Keratinocyte (primary cell): ENCODE measurements at regions not wholly inside any gene's neighbourhood (a gene's known extent, or its start where the extent isn't known, plus 50 kb on each side); places are given as distances from the start of the nearest gene placed in this dataset.

Experiments
- EZH2 ChIP-seq: IDR thresholded peaks from one replicate; pipeline ENCODE4 v1.6.1; 2012; ENCODE audit warnings: inconsistent platforms, mild to moderate bottlenecking, low read length, moderate library complexity
- TF ChIP-seq, protein P1 (sequence below), 3 experiments: IDR thresholded peaks in 1 of 3; conservative IDR thresholded peaks in 1 of 3; optimal IDR thresholded peaks in 1 of 3; 2 replicates in 2 of 3; 3 replicates in 1 of 3; pipeline versions ENCODE3 to v1.5.1; 2011; ENCODE audit warnings: low read length in 3 of 3, mild to moderate bottlenecking in 3 of 3, moderate library complexity in 2 of 3, control low read depth in 1 of 3, inconsistent platforms in 1 of 3; ENCODE audit not compliant: insufficient read depth in 2 of 3; ENCODE audit errors: extremely low read depth in 1 of 3

DNA sequence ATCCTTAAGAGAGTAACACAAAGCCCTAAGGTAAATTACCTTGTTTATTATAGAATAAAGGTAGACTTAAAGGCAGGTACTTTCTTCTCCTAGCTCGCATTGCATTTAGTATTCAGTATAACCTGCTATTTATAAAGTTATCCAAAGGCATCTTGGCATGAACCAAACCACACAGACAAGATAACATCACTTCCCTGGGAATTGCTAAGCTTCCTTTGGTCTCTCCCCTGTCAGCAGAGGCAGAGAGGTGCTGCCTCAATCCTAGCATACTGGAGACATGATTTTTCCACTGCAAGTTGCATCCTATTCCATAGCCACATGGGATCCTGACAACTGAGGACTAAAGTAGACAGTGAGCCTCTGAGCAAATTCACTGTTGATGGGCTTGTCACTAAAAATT is 101.7 kb upstream of the IL6 start:
- TF ChIP-seq, protein P1, sequence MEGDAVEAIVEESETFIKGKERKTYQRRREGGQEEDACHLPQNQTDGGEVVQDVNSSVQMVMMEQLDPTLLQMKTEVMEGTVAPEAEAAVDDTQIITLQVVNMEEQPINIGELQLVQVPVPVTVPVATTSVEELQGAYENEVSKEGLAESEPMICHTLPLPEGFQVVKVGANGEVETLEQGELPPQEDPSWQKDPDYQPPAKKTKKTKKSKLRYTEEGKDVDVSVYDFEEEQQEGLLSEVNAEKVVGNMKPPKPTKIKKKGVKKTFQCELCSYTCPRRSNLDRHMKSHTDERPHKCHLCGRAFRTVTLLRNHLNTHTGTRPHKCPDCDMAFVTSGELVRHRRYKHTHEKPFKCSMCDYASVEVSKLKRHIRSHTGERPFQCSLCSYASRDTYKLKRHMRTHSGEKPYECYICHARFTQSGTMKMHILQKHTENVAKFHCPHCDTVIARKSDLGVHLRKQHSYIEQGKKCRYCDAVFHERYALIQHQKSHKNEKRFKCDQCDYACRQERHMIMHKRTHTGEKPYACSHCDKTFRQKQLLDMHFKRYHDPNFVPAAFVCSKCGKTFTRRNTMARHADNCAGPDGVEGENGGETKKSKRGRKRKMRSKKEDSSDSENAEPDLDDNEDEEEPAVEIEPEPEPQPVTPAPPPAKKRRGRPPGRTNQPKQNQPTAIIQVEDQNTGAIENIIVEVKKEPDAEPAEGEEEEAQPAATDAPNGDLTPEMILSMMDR (optimal IDR thresholded peaks at IDR 0.05 in 1 of 3, IDR thresholded peaks at IDR 0.05 in 1 of 3, conservative IDR thresholded peaks at IDR 0.05 in 1 of 3; ENCODE audit: extremely low read depth in 1 of 3, insufficient read depth in 2 of 3, low read length in 3 of 3) = no peak
- TF ChIP-seq EZH2 = no peak
